ENCODE measurements at regions not wholly inside any gene's neighbourhood (a gene's known extent, or its start where the extent isn't known, plus 50 kb on each side); places are given as distances from the start of the nearest gene placed in this dataset.

- no peak for DNase-seq
Observed at GRCh38 chr6:2414885-2415547, 169.6 kb upstream of the GMDS start.

- no peak for DNase-seq
Observed at GRCh38 chr6:2412731-2413130, 167.3 kb upstream of the GMDS start.

- DNase-seq: no peak
Observed at GRCh38 chr6:2410656-2411380, 165.4 kb upstream of the GMDS start.

- no peak for DNase-seq
Observed at GRCh38 chr6:2407525-2407924, 162.1 kb upstream of the GMDS start.

- no peak for DNase-seq
Observed at GRCh38 chr6:2404211-2404929, 159.0 kb upstream of the GMDS start.

- DNase-seq: no peak
Observed at GRCh38 chr6:2403546-2403945, 158.1 kb upstream of the GMDS start.

- no peak for DNase-seq
Observed at GRCh38 chr6:2396846-2397630, 151.6 kb upstream of the GMDS start.

- no peak for DNase-seq
Observed at GRCh38 chr6:2396042-2396657, 150.7 kb upstream of the GMDS start.

- no peak for DNase-seq
Observed at GRCh38 chr6:2388554-2389324, 143.3 kb upstream of the GMDS start.

GRCh38 chr6:2387445-2387844, 142.0 kb upstream of the GMDS start:
- DNase-seq: no peak

- no peak for DNase-seq
Observed at GRCh38 chr6:2385471-2385983, 140.1 kb upstream of the GMDS start.

- DNase-seq: no peak
Observed at GRCh38 chr6:2384528-2384927, 139.1 kb upstream of the GMDS start.

- no peak for DNase-seq
Observed at GRCh38 chr6:2381872-2382661, 136.7 kb upstream of the GMDS start.

- DNase-seq: no peak
Observed at GRCh38 chr6:2378891-2379652, 133.7 kb upstream of the GMDS start.

- DNase-seq: no peak
Observed at GRCh38 chr6:2378046-2378657, 132.7 kb upstream of the GMDS start.

GRCh38 chr6:2376429-2377355, 131.3 kb upstream of the GMDS start:
- DNase-seq: no peak

- DNase-seq: no peak
Observed at GRCh38 chr6:2375443-2375842, 130.0 kb upstream of the GMDS start.

- no peak for DNase-seq
Observed at GRCh38 chr6:2369606-2370005, 124.2 kb upstream of the GMDS start.
